HEK293 (cell line): ENCODE measurements at regions not wholly inside any gene's neighbourhood (a gene's known extent, or its start where the extent isn't known, plus 50 kb on each side); places are given as distances from the start of the nearest gene placed in this dataset.

Source experiments
- INSM2 ChIP-seq: fragments of 450-650 bp; formaldehyde crosslinking; IDR thresholded peaks from 2 replicates; pipeline ENCODE4 v1.5.1; 2016; ENCODE audit warnings: missing biosample characterization, missing genetic modification characterization
- KLF8 ChIP-seq: fragments of 450-650 bp; formaldehyde crosslinking; IDR thresholded peaks from 2 replicates; pipeline ENCODE4 v1.5.1; 2016; ENCODE audit warnings: missing biosample characterization, missing genetic modification characterization
- MYNN ChIP-seq: fragments of 450-650 bp; formaldehyde crosslinking; IDR thresholded peaks from 2 replicates; pipeline ENCODE4 v1.5.1; 2016; ENCODE audit warnings: missing biosample characterization, missing genetic modification characterization, borderline replicate concordance
- PATZ1 ChIP-seq: fragments of 450-650 bp; formaldehyde crosslinking; IDR thresholded peaks from 2 replicates; pipeline ENCODE4 v1.5.1; 2016; ENCODE audit warnings: missing biosample characterization, missing genetic modification characterization
- PRDM1 ChIP-seq: fragments of 450-650 bp; formaldehyde crosslinking; IDR thresholded peaks from 2 replicates; pipeline ENCODE4; 2016; ENCODE audit warnings: missing biosample characterization, missing genetic modification characterization
- SCRT2 ChIP-seq: fragments of 450-650 bp; formaldehyde crosslinking; IDR thresholded peaks from 2 replicates; pipeline ENCODE4 v1.5.1; 2016; ENCODE audit warnings: missing biosample characterization, missing genetic modification characterization
- WT1 ChIP-seq: fragments of 450-650 bp; formaldehyde crosslinking; IDR thresholded peaks from 2 replicates; pipeline ENCODE4 v1.5.1; 2016; ENCODE audit warnings: missing biosample characterization, missing genetic modification characterization
- ZBTB21 ChIP-seq: fragments of 450-650 bp; formaldehyde crosslinking; IDR thresholded peaks from 2 replicates; pipeline ENCODE4 v1.5.1; 2017; ENCODE audit warnings: missing biosample characterization, missing genetic modification characterization
- ZFP69B ChIP-seq: fragments of 450-650 bp; formaldehyde crosslinking; IDR thresholded peaks from 2 replicates; pipeline ENCODE4 v1.5.1; 2016; ENCODE audit warnings: missing biosample characterization, missing genetic modification characterization
- ZIC2 ChIP-seq: fragments of 450-650 bp; formaldehyde crosslinking; IDR thresholded peaks from 2 replicates; pipeline ENCODE4 v1.5.1; 2016; ENCODE audit warnings: missing biosample characterization, missing genetic modification characterization
- ZNF132 ChIP-seq: fragments of 450-650 bp; formaldehyde crosslinking; IDR thresholded peaks from 2 replicates; pipeline ENCODE4 v1.5.1; 2017; ENCODE audit warnings: missing biosample characterization, missing genetic modification characterization, borderline replicate concordance
- ZNF138 ChIP-seq: fragments of 450-650 bp; formaldehyde crosslinking; IDR thresholded peaks from 2 replicates; pipeline ENCODE4 v1.5.1; 2016; ENCODE audit warnings: missing biosample characterization, missing genetic modification characterization, borderline replicate concordance
- ZNF157 ChIP-seq: fragments of 450-650 bp; formaldehyde crosslinking; IDR thresholded peaks from 2 replicates; pipeline ENCODE4 v1.5.1; 2016; ENCODE audit warnings: missing biosample characterization, missing genetic modification characterization
- ZNF18 ChIP-seq: fragments of 450-650 bp; formaldehyde crosslinking; IDR thresholded peaks from 2 replicates; pipeline ENCODE4 v1.5.1; 2016; ENCODE audit warnings: missing biosample characterization, missing genetic modification characterization
- ZNF221 ChIP-seq: fragments of 450-650 bp; formaldehyde crosslinking; IDR thresholded peaks from 2 replicates; pipeline ENCODE4 v1.5.1; 2017; ENCODE audit warnings: missing biosample characterization, missing genetic modification characterization, borderline replicate concordance
- ZNF23 ChIP-seq: fragments of 450-650 bp; formaldehyde crosslinking; IDR thresholded peaks from 2 replicates; pipeline ENCODE4 v1.5.1; 2016; ENCODE audit warnings: missing biosample characterization, missing genetic modification characterization, borderline replicate concordance
- ZNF26 ChIP-seq: fragments of 450-650 bp; formaldehyde crosslinking; IDR thresholded peaks from 2 replicates; pipeline ENCODE4 v1.5.1; 2016; ENCODE audit warnings: missing biosample characterization, missing genetic modification characterization
- ZNF324 ChIP-seq: fragments of 450-650 bp; formaldehyde crosslinking; IDR thresholded peaks from 2 replicates; pipeline ENCODE4 v1.5.1; 2016; ENCODE audit warnings: missing biosample characterization, missing genetic modification characterization
- ZNF341 ChIP-seq: fragments of 450-650 bp; formaldehyde crosslinking; IDR thresholded peaks from 2 replicates; pipeline ENCODE4; 2016; ENCODE audit warnings: low read depth, missing biosample characterization, missing genetic modification characterization
- ZNF366 ChIP-seq: fragments of 450-650 bp; formaldehyde crosslinking; conservative IDR thresholded peaks from 2 replicates; pipeline ENCODE4 v1.5.1; 2016; ENCODE audit warnings: missing biosample characterization, missing genetic modification characterization
- ZNF404 ChIP-seq: fragments of 450-650 bp; formaldehyde crosslinking; IDR thresholded peaks from 2 replicates; pipeline ENCODE4 v1.5.1; 2017; ENCODE audit warnings: missing biosample characterization, missing genetic modification characterization
- ZNF416 ChIP-seq: fragments of 450-650 bp; formaldehyde crosslinking; IDR thresholded peaks from 2 replicates; pipeline ENCODE4 v1.5.1; 2016; ENCODE audit warnings: missing biosample characterization, missing genetic modification characterization
- ZNF488 ChIP-seq: fragments of 450-650 bp; formaldehyde crosslinking; IDR thresholded peaks from 2 replicates; pipeline ENCODE4 v1.5.1; 2016; ENCODE audit warnings: missing biosample characterization, missing genetic modification characterization
- ZNF514 ChIP-seq: fragments of 450-650 bp; formaldehyde crosslinking; IDR thresholded peaks from 2 replicates; pipeline ENCODE4 v1.5.1; 2016; ENCODE audit warnings: missing biosample characterization, missing genetic modification characterization
- ZNF580 ChIP-seq: fragments of 450-650 bp; formaldehyde crosslinking; IDR thresholded peaks from 2 replicates; pipeline ENCODE4 v1.5.1; 2016; ENCODE audit warnings: missing biosample characterization, missing genetic modification characterization
- ZNF704 ChIP-seq: fragments of 450-650 bp; formaldehyde crosslinking; IDR thresholded peaks from 2 replicates; pipeline ENCODE4 v1.5.1; 2016; ENCODE audit warnings: missing biosample characterization, missing genetic modification characterization
- ZNF707 ChIP-seq: fragments of 450-650 bp; formaldehyde crosslinking; IDR thresholded peaks from 2 replicates; pipeline ENCODE4 v1.5.1; 2016; ENCODE audit warnings: missing biosample characterization, missing genetic modification characterization
- ZNF747 ChIP-seq: fragments of 450-650 bp; formaldehyde crosslinking; IDR thresholded peaks from 2 replicates; pipeline ENCODE4 v1.5.1; 2016; ENCODE audit warnings: missing biosample characterization, missing genetic modification characterization
- ZNF768 ChIP-seq: fragments of 450-650 bp; formaldehyde crosslinking; IDR thresholded peaks from 2 replicates; pipeline ENCODE4 v1.5.1; 2018; ENCODE audit warnings: missing biosample characterization, mild to moderate bottlenecking, missing genetic modification characterization
- ZNF843 ChIP-seq: fragments of 450-650 bp; formaldehyde crosslinking; IDR thresholded peaks from 2 replicates; pipeline ENCODE4 v1.5.1; 2016; ENCODE audit warnings: missing biosample characterization, missing genetic modification characterization
- ZSCAN5A ChIP-seq: fragments of 450-650 bp; formaldehyde crosslinking; IDR thresholded peaks from 2 replicates; pipeline ENCODE4 v1.5.1; 2016; ENCODE audit warnings: missing biosample characterization, missing genetic modification characterization

GRCh38 chr4:111883557-111883999 is 261.7 kb upstream of the FAM241A start (continued):
- TF ChIP-seq ZNF138 (tag by site-specific recombination): no peak
- no peak for TF ChIP-seq ZNF157 (tag by site-specific recombination)
- peak; percentile 44; the same call in 1 of the 2 replicates for TF ChIP-seq ZNF324 (tag by site-specific recombination)
- TF ChIP-seq ZNF704 (tag by site-specific recombination): no peak
- TF ChIP-seq ZNF366 (tag by site-specific recombination): peak; percentile 96
- peak; percentile 81 for TF ChIP-seq ZNF488 (tag by site-specific recombination)
- peak; percentile 80 for TF ChIP-seq KLF8 (tag by site-specific recombination)
- TF ChIP-seq ZNF132: no peak
- TF ChIP-seq ZNF747 (tag by site-specific recombination): no peak
- no peak for TF ChIP-seq ZNF26
- no peak for TF ChIP-seq ZNF514 (tag by site-specific recombination)
- no peak for TF ChIP-seq ZNF221 (tag by site-specific recombination)
- TF ChIP-seq MYNN (tag by site-specific recombination): 0 out of 2 replicates have a peak, but pooled peaks have one; percentile 22
- TF ChIP-seq INSM2: peak; percentile 97
- TF ChIP-seq ZNF416: no peak
- TF ChIP-seq ZSCAN5A (tag by site-specific recombination): no peak; the same call in 1 of the 2 replicates
- TF ChIP-seq ZNF404: no peak
- TF ChIP-seq ZNF23 (tag by site-specific recombination): no peak
- TF ChIP-seq ZNF768: no peak
- TF ChIP-seq PATZ1 (tag by site-specific recombination): peak; percentile 57; the same call in 1 of the 2 replicates
- peak; percentile 86 for TF ChIP-seq ZIC2
- 0 out of 2 replicates have a peak, but pooled peaks have one; percentile 28 for TF ChIP-seq PRDM1 (tag by site-specific recombination)
- TF ChIP-seq ZNF843 (tag by site-specific recombination): peak; percentile 99
- 0 out of 2 replicates have a peak, but pooled peaks have one; percentile 16 for TF ChIP-seq ZBTB21 (tag by site-specific recombination)
- TF ChIP-seq ZNF580 (tag by site-specific recombination): peak; percentile 94
- no peak for TF ChIP-seq ZNF707
- TF ChIP-seq ZFP69B (tag by site-specific recombination): peak; percentile 59; the same call in 1 of the 2 replicates
- peak; percentile 82 for TF ChIP-seq ZNF18 (tag by site-specific recombination)
- TF ChIP-seq ZNF341 (tag by site-specific recombination): peak; percentile 12; the same call in 1 of the 2 replicates
- peak; percentile 62 for TF ChIP-seq SCRT2
- TF ChIP-seq WT1: peak; percentile 99
